DMS153 treated with DMSO at 0.1 percent for 48 hours (cell line): ENCODE measurements at regions not wholly inside any gene's neighbourhood (a gene's known extent, or its start where the extent isn't known, plus 50 kb on each side); places are given as distances from the start of the nearest gene placed in this dataset.

Experiments
- DNase-seq: peaks from one replicate; lab custom pipeline; 2025; ENCODE audit not compliant: unreplicated experiment; lab: John Stamatoyannopoulos, UW

DNA sequence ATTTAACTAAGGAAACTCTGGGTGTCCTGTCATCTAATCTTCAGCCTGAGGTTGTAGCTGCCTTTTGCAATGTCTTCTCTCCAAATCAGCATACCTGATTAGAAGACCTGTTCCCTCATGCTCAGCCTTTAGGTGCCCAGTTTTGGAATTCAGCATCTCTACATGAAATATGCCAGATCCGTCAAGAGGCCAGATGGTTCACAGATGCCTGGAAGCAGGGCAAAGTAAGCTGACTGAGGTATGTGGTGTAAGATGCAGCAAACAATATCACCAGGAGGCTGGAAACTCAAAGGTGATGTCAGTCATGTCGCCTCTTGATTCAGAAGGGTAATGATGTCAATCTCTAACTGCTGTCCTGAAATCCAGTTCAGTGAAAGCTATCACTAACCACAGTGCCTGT, 324.4 kb downstream of the PRELID2 start:
- no peak for DNase-seq

DNA sequence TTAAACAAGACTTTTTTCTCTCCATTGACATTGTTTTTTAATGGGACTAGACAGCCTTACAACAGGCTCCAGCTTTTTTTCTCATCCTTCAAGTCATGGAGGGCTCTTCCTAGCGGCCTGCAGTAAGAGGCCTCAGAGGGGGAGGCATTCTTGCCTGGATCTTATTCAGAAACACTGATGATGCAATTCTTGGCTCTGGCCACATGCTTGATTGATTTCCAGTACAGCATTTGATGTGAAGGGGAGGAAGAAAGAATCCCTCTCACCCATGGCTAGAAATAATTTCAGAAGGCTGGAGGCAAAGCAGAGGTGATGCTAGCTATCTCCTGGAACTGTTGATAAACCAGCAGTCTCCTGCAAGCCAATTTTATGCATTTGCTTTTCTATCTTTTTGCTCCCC, 324.8 kb downstream of the PRELID2 start:
- DNase-seq, result no peak

DNA sequence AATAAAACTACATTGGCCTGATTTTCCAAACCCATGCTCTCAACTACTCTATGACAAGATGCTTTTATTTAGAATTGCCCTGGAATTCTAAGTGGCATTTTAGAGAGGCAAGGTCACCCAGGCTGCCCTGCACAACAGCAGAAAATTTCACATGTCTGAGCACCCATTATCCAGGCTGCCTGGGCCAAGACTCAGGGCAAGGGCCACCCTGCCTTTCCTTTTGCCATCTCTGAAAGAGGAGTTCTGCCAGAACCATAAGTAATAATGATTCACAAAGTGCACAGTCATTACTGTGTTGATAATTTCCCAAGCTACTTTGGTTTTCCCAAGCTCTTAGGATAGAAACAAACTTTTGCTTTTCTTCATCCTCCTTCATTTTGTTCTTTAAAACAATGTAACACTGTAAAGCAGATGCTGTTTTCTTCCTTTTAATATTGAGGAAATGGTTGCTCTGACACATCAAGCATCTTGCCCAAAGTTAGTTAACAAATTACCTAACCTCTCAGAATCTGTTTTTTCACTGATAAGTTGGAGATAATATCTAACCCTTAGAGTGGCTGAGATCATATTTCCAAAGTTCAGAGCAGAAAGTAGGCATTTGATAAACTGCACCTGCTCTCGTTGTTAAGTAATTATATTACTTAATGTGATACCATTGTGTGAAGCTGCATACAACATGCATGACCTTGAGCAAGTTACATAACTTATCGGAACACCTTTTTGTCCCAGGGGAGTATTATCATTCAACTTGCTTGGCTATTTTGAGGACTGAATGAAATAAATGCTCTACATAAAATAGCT, 325.6 kb downstream of the PRELID2 start:
- DNase-seq, result no peak

DNA sequence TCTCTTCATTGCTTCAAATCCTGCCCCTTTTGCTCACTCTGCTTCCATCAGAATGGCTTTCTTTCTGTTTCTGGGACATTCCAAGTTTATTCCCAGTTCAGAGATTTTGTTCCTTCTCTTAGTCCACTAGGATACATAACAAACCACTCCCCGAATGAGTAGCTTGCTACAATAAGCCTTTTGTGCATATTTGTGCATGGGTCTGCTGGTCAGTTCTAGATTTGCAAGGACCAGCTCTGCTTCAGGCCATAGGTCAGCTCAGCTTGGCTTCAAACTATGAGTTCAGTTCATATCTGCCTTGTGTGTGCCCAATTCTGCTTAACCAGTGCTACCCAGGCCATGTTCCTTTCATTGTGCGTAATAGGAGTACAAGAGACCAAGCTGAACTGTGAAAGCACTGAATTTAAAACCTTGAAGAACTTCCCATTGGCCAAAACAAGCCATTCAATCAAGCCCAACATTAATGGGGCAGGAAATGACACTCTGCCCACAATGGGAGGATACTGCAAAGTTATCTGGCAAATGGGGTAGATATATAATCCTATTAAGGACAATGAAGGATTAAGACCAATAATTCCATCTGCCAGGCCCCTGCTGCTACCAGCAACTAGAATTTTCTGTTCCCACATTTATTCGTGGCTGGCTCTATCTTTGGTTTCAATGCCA, 328.8 kb downstream of the PRELID2 start:
- no peak for DNase-seq

DNA sequence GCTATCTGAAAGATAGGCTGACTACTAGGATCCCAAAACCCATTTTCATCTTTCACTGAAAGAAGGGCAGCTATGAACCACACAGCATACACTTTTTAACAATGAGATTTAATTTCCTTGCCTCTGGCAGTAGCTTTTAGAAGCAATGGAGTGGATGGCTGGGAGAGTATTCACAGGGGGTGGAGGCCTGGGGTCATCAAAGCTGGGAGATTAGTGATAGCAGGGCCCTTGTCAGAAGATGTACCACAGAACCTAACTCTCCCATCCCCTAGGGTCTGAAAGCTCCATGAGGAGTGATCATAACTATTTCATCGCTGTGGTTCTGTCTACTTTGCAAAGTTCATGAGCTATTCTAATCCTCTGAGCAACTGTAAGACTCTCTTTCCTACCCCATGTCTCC, 332.2 kb downstream of the PRELID2 start:
- DNase-seq, result no peak

DNA sequence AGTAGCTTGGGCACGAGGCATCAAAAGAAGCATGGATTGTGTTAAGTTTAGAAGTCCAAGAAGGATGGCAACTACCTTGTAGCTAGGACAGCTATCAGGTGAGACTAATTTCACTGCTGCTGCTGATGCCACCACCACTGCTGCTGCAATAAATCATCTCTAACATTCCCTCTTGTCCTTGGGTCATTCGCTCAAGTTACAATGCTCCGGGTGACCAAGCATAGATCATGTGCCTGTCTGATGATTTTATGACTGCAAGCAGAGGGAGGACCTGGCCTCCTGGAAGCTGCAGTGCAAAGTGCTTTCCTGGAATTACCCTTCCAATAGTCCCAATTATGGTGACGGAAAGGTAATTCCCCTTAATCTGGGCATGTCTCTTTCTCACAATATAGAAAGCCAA, 334.4 kb downstream of the PRELID2 start:
- no peak for DNase-seq

DNA sequence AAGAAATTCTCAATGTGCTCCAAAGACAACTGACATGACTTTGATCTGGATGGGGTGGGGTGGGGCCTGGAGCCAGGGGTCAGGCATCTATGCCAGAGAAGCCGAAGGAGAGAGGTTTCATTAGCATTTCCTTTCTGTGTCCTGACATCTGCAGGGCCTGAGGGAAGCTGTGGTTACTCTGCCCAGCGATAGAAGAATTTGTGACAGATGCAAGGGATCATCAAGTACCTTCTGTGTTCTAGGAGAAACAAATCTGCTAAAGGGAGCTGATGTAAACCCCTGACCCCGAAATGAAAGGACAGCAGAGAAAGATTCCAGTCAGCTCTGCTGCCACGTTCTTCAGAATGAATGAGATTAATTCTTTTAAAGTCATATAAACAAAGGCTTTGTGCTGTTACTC, 335.7 kb downstream of the PRELID2 start:
- no peak for DNase-seq

DNA sequence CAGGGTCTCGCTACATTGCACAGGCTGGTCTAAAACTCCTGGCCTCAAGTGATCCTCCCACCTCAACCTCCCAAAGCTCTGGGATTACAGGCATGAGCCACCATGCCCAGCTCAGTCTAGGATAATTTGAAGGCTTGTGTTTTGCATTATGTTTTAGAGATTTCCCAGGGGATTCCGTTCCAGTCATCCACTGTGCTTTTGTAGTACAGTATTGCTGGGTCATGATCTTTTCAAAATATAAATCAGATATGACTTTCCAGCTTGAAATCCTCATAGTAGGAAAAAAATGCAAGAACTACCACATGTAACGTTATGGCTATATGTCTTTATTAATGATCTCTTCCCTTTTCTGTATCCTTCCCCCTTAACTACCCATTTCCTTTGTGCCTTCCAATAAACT, 338.1 kb downstream of the PRELID2 start:
- DNase-seq, result no peak

DNA sequence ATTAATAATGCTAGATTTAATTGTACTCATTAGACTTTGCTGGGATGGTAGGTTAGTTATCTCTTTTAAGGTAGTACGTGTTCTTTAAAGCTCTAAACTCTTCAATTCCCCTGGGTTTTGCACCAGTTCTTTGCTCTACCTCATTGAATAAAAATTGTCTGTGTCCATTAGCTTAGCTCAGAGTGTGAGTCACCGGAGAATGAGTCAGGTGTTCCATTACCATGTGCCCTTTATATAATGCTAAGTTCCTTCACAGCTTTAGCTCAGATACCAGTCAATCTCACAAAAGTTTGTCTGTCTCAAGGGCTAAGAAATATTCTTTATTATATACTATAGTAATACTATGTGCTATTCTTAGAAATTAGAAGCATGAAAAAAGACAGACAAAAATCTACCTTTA, 339.4 kb downstream of the PRELID2 start:
- DNase-seq, result no peak

DNA sequence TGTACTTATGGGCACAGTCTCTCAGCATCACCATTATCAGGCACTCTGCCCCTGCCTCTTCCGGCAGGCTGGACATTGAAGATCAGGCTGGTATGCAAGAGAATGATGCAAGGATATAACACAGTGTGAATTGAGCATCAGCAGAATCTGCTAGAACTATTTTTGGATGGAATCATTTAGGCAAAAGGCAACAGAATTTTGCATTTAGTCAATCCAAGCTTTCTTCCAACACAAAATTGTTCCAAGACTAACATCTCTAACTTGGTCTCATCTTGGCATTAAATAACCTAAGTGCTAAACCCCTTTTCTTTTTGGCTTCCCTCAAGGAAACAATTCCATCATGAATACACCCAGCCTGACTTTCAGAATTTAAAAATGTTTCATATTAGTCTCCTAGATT, 339.9 kb downstream of the PRELID2 start:
- DNase-seq, result no peak

DNA sequence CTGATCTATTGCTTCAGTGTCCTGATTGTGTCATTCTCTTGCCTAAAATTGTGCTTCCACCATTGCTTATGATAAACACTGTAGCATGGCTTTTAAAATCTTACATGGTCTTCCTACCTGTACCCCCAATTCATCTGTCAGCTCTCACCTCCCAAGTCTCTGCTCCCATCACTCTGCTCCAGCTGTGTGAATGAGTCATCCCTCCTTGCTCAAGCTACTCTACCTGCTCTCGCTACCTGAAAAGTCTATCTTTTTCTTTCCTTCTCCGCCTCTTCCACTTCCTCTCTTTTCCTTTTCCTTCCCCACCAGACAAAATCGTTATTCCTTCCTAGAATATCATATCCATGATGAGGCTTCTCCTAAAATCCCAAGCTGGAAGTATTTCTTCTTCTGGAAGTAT, 341.7 kb downstream of the PRELID2 start:
- DNase-seq, result no peak

DNA sequence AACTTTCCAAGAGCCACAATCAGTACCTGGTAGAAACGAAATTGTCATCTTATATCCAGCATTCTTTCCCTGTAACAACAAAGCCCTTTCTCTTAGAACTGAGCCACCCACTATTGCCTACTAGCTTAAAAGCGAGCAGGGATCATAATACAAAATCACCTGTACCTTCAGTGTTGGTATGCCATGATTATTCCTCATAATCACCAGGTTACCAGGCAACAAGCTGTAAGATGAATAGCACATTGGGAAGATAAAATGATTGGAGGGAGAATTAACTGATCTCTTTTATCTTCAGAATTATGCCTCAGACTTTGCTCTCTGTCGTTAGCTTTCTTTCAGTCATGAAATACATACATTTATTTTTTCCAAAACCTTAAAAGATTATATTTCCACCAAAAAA, 345.6 kb downstream of the PRELID2 start:
- DNase-seq, result no peak

DNA sequence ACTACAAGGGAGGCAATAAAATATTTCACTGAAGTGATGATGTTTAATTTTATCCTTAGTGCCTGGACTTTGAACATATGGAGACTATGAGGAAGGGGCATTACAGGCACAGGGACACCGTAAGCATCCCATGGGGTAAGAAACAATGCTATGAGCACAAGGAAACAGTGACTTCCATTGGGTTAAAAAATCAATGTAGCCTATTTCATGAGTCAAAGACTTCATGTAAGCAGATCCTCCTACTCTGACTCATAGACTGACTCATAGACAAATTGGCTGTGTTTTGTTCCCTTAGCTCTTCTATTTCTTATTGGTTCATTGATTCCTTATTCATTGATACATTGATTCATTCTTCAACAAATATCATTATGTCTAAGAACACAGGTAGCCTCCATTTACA, 351.0 kb downstream of the PRELID2 start:
- no peak for DNase-seq

DNA sequence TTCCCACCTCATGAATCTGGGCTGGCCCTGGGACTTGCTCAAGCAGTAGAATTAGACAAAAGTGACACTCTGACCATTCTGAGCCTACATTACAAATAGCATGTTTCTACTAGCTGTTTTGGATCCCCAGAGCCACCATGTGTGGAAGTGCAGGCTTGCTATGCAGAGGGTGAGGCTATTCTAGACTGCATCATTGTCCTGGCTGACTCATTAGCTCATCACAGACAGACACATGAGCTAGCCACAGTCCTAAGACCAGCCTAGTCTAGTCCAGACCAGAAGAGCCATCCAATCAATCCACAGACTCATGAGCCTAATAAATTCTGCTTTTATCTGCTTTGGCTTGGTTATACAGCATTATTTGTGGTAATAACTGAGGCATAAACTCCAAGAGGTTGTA, 351.9 kb downstream of the PRELID2 start:
- no peak for DNase-seq

DNA sequence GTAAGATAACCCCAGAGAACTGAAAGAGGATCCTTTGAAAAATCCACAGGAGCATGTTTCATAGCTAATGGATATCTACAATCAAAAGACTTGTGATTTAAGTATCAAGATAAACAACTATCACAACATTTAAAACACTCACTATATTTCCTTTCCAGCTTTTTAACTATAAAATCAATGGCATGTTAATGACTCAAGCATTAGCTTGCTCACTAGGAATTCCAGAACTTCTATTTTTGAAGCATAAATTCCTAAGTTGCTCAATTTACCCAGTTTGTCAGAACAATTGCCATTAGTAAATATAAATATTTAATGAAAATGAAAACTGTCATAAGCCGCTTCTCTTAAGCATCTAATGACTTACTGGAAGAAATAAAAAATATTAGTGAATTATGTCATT, 355.3 kb downstream of the PRELID2 start:
- DNase-seq, result no peak

DNA sequence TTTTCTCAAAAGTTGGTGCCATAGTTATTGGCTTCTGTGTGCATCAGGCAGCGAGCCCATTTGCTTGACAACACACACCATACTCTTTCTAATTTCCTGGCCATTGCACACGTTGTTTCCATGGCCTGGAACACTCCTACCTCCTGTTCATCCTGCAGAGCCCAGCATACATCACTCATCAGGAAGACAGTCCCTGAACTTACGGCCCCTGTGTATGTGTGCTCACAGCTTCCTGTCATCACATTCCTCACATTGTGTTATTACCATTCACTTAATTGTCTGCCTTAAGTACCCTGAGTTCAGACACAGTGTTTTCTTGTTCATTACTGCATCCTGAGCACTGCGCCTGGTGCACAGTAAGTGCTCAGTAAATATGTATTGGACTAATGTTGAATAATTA, 355.9 kb downstream of the PRELID2 start:
- DNase-seq, result no peak

DNA sequence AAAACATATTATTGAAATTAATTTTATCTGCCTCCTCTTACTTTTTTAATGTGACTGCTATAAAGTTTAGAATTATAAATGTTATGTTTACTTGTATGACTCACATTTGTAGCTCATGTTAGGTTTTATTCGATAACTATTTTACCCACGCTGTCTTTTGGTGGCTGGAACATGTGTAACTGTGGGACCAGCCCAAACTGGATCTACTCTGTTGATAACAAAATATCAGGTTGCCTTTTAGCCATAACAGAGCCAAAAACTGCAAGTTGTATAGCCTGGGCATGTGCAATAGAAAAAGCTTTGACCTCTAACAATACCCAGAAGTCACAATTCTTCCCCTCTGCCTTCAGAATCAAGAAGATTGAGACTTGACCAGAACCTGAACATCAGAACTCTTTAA, 356.5 kb downstream of the PRELID2 start:
- no peak for DNase-seq

DNA sequence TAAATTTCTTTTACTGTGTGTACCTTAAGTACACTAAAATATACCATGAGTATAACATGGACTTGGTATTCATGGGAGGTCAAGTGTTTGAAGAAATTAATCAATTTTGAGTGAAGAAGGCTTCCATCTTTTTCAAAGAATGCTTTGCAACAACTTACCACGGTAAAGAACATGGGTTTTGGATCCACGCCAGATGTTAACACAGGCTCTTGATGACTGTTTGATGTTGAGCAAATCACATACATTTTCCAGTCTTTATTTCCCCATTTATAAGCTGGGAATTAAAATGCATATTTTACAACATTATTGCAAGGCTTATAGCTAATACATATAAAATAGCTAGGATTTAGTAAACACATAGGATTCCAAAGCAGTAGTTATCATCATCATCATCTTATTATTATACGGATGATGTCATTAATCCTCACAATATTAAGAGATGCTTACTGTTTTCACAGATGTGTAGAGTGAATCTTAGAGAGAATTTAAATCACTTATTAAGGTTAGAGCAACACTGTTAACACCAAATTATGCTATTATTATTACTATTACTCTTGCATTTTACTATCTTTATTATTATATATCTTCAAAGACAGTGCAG, 362.0 kb downstream of the PRELID2 start:
- no peak for DNase-seq

DNA sequence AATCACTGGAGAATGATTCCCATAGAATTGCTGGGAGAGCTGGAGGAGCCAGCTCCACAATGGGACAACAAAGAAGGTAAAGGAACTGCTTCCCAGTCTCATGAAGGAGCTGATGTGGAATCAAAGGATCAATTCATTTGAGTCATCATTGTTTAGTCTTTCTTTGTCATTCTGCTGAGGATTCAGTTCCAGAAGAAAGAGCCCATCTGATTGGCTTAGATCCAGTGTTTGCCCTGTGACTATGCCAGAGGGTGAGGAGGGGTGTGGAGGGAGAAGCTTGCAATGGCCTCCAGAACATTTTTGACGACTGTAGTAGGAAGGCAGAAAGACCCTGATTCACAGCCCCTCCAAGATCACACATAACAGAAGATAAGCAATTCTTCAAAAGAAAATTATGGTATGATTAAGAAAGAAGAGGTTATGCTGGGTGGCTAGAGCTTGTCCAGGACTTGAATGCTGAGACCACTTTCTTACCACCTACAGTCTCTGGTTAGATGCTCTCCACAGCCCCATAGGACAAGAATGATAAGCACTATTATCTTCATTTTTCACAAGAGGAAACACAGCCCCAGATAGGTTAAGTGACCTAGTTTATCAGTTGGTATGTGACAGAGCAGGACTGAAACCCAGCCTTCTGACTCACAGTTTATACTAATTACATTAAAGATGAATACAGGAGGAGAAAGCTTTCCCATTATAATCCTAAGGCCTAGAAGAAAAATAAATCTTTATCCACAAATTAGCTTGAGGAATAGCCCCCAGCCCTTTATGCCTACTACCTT, 363.1 kb downstream of the PRELID2 start:
- DNase-seq, result no peak

DNA sequence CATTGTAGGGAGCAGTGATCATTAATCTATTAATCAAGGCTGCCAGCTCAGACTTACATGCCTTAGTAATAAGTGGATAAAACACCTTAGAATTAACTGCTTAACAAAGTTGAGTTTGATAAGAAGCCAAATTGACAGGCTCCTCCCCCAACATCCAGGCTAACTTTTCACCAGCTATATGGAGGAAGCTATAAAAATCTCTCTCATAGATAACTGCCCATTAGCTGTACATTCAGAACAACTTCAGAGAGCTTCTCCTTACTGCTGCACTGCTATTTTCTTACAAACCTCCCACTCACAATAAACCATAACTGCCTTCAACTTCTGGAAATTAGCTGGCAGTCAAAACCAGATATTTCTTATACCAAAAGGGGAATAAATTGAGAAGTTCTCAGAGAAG, 364.1 kb downstream of the PRELID2 start:
- DNase-seq, result no peak

DNA sequence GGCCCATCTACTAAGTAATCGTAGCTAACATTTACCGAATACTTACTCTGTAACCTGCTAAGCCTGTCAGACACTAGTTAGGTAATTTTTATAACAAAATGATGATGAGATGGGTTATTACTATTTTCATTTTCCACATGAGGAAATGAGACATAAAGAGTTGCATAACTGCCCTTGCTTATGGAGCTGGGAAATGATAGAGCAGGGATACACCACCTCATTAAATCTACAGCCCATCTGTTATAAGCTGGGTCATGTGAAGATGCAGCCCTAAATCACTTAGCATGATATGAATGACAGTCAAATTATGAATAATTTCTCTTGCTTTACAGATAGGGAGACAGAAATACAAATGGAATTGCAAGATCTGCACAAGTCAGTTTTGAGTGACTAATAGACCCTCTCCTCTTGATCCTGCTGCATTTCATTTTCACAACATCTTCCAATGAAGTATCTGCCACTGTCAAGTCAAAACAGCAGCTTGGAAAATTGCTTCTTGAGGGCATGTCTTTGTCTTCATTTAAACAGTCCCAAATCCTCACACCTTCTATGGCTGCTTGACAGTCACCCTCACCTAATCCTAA, 364.7 kb downstream of the PRELID2 start:
- no peak for DNase-seq
